KMS-11 (cell line): ENCODE measurements at regions not wholly inside any gene's neighbourhood (a gene's known extent, or its start where the extent isn't known, plus 50 kb on each side); places are given as distances from the start of the nearest gene placed in this dataset.

Experiments
- H2AFZ ChIP-seq: fragments of 200-600 bp; sonication (generic); 2 replicates; pipeline ENCODE4 v1.6.1; 2016; ENCODE audit warnings: antibody characterized with exemption, mixed run types, low read depth
- H3K27ac ChIP-seq: fragments of 200-600 bp; sonication (generic); 2 replicates; pipeline ENCODE4 v1.6.1; 2016; ENCODE audit warnings: mild to moderate bottlenecking, mixed run types
- H3K27me3 ChIP-seq: fragments of 200-600 bp; sonication (generic); 2 replicates; pipeline ENCODE4 v1.6.1; 2017; ENCODE audit warnings: mild to moderate bottlenecking, low read depth, mixed run types, moderate library complexity; ENCODE audit not compliant: insufficient read depth
- H3K36me3 ChIP-seq: fragments of 200-600 bp; sonication (generic); 2 replicates; pipeline ENCODE4 v1.6.1; 2017; ENCODE audit warnings: mild to moderate bottlenecking, mixed run types; ENCODE audit not compliant: insufficient read depth
- H3K4me1 ChIP-seq: fragments of 200-600 bp; sonication (generic); 2 replicates; pipeline ENCODE4 v1.6.1; 2016; ENCODE audit warnings: mild to moderate bottlenecking, low read depth, mixed run types; ENCODE audit not compliant: poor library complexity, severe bottlenecking
- H3K4me2 ChIP-seq: fragments of 200-600 bp; sonication (generic); 2 replicates; pipeline ENCODE4 v1.7.0; 2016; ENCODE audit warnings: mild to moderate bottlenecking, mixed run types
- H3K4me3 ChIP-seq: fragments of 200-600 bp; sonication (generic); IDR thresholded peaks from 2 replicates; pipeline ENCODE4 v1.6.1; 2017; ENCODE audit warnings: low read depth, low read length, mixed read lengths; ENCODE audit not compliant: insufficient read depth
- H3K79me2 ChIP-seq: fragments of 200-600 bp; sonication (generic); 2 replicates; pipeline ENCODE4 v1.6.1; 2016; ENCODE audit warnings: low read depth, mixed run types; ENCODE audit not compliant: insufficient read depth
- H3K9ac ChIP-seq: fragments of 200-600 bp; sonication (generic); 2 replicates; pipeline ENCODE4 v1.6.1; 2016; ENCODE audit warnings: mild to moderate bottlenecking, mixed run types
- H4K20me1 ChIP-seq: fragments of 200-600 bp; sonication (generic); 2 replicates; pipeline ENCODE4 v1.6.1; 2016; ENCODE audit warnings: mild to moderate bottlenecking, mixed run types; ENCODE audit not compliant: insufficient read depth
- CTCF ChIP-seq: fragments of 200-600 bp; sonication (generic); conservative IDR thresholded peaks from 2 replicates; pipeline ENCODE4 v1.6.1; 2017; ENCODE audit warnings: low read depth, mild to moderate bottlenecking, antibody characterized with exemption, low read length, moderate library complexity, mixed read lengths

- Histone ChIP-seq H3K4me1 (no peaks in the 10 kb centered on the region), H3K27ac (no peak overlapping the region), H3K27me3 (no peaks in the 10 kb centered on the region), H4K20me1 (no peaks in the 10 kb centered on the region), H3K4me2 (no peak overlapping the region), H3K4me3 (no peak overlapping the region), H2AFZ (no peak overlapping the region), H3K9ac (no peak overlapping the region), H3K79me2 (no peaks in the 10 kb centered on the region), H3K36me3 (no peaks in the 10 kb centered on the region)
- TF ChIP-seq CTCF: no peak
Measured at GRCh38 chr7:25994433-25994994, 157.5 kb upstream of the NFE2L3 start.

- no peaks in the 10 kb centered on the region for H4K20me1 ChIP-seq
- H3K9ac ChIP-seq: no peak overlapping the region
- H3K4me1 ChIP-seq: no peaks in the 10 kb centered on the region
- no peaks in the 10 kb centered on the region for H3K27me3 ChIP-seq
- no peaks in the 10 kb centered on the region for H3K79me2 ChIP-seq
- H3K27ac ChIP-seq: no peak overlapping the region
- H3K4me2 ChIP-seq: no peak overlapping the region
- no peak for TF ChIP-seq CTCF
- no peak overlapping the region for H2AFZ ChIP-seq
- no peaks in the 10 kb centered on the region for H3K36me3 ChIP-seq
- H3K4me3 ChIP-seq: no peak overlapping the region
Measured at GRCh38 chr7:25995216-25995615, 156.8 kb upstream of the NFE2L3 start.

- Histone ChIP-seq H3K27ac (no peak overlapping the region), H3K79me2 (no peaks in the 10 kb centered on the region), H3K4me2 (no peak overlapping the region), H2AFZ (no peak overlapping the region), H4K20me1 (no peaks in the 10 kb centered on the region), H3K27me3 (no peaks in the 10 kb centered on the region), H3K9ac (no peak overlapping the region), H3K36me3 (no peaks in the 10 kb centered on the region), H3K4me1 (no peaks in the 10 kb centered on the region), H3K4me3 (no peak overlapping the region)
- no peak for TF ChIP-seq CTCF
Measured at GRCh38 chr7:25996006-25996408, 156.0 kb upstream of the NFE2L3 start.

- no peak overlapping the region for H3K4me3 ChIP-seq
- H4K20me1 ChIP-seq: no peaks in the 10 kb centered on the region
- no peak overlapping the region for H2AFZ ChIP-seq
- H3K9ac ChIP-seq: no peak overlapping the region
- H3K27me3 ChIP-seq: no peaks in the 10 kb centered on the region
- no peaks in the 10 kb centered on the region for H3K79me2 ChIP-seq
- H3K4me2 ChIP-seq: no peak overlapping the region
- no peak overlapping the region for H3K27ac ChIP-seq
- H3K36me3 ChIP-seq: no peaks in the 10 kb centered on the region
- H3K4me1 ChIP-seq: no peaks in the 10 kb centered on the region
- no peak for TF ChIP-seq CTCF
Measured at GRCh38 chr7:25998499-25998898, 153.5 kb upstream of the NFE2L3 start.
